Thoracic aorta (tissue), 2 donors: ENCODE measurements at regions not wholly inside any gene's neighbourhood (a gene's known extent, or its start where the extent isn't known, plus 50 kb on each side); places are given as distances from the start of the nearest gene placed in this dataset.
"Not testable (repeated sequence)": the region's sequence is repeated elsewhere in the genome, so short reads cannot be mapped to it uniquely, and the experiment has no call there.

Source experiments
- ATAC-seq: fragments of 150-250 bp; one replicate; pipeline ENCODE4 v1.8.0; 2017; ENCODE audit warnings: low read depth; ENCODE audit not compliant: insufficient number of reproducible peaks, low FRiP score
- DNase-seq: peaks from one replicate; pipeline ENCODE4 v3.0.0-alpha.2; 2020; ENCODE audit warnings: low spot score
- H3K27ac ChIP-seq, 2 donors: fragments of 200-600 bp; sonication (generic); 1 replicate in 1 of 2; 2 replicates in 1 of 2; pipeline ENCODE4 v1.5.1; 2016; ENCODE audit warnings: mild to moderate bottlenecking in 2 of 2, moderate library complexity in 2 of 2
- H3K27me3 ChIP-seq: fragments of 200-600 bp; sonication (generic); replicated peaks from 2 replicates; pipeline ENCODE4 v1.6.0; 2016; ENCODE audit warnings: mild to moderate bottlenecking; ENCODE audit not compliant: insufficient read depth
- H3K36me3 ChIP-seq: fragments of 200-600 bp; sonication (generic); one replicate; pipeline ENCODE4 v1.5.1; 2016
- H3K4me1 ChIP-seq, 2 donors: fragments of 200-600 bp; sonication (generic); 1 replicate in 1 of 2; 2 replicates in 1 of 2; pipeline versions ENCODE4 v1.5.1 to v1.6.0; 2016; ENCODE audit warnings: low read depth in 2 of 2, mild to moderate bottlenecking in 1 of 2; ENCODE audit not compliant: control insufficient read depth in 1 of 2
- H3K4me3 ChIP-seq: fragments of 200-600 bp; sonication (generic); 2 replicates; pipeline ENCODE4 v1.5.1; 2016; ENCODE audit warnings: mild to moderate bottlenecking
- H3K9me3 ChIP-seq: fragments of 200-600 bp; sonication (generic); 2 replicates; pipeline ENCODE4 v1.5.1; 2016
- CTCF ChIP-seq: fragments of 200-600 bp; sonication (generic); IDR thresholded peaks from one replicate; pipeline ENCODE4 v1.5.1; 2019; ENCODE audit warnings: antibody characterized with exemption

- Histone ChIP-seq H3K27me3 (no peaks in the 10 kb centered on the region), H3K36me3 (no peaks in the 10 kb centered on the region), H3K27ac (no peak overlapping the region), H3K4me3 (no peak overlapping the region), H3K4me1 (no peaks in the 10 kb centered on the region), H3K9me3 (no peaks in the 10 kb centered on the region)
- ATAC-seq (no peak), DNase-seq (no peak)
- no peak for TF ChIP-seq CTCF
Measured at GRCh38 chr2:84126530-84126929, 332.6 kb downstream of the SUCLG1 start.

- no peaks in the 10 kb centered on the region for H3K27me3 ChIP-seq
- no peaks in the 10 kb centered on the region for H3K9me3 ChIP-seq
- DNase-seq: no peak
- no peak overlapping the region for H3K4me3 ChIP-seq
- no peaks in the 10 kb centered on the region for H3K4me1 ChIP-seq
- TF ChIP-seq CTCF: no peak
- ATAC-seq: no peak
- no peaks in the 10 kb centered on the region for H3K36me3 ChIP-seq
- H3K27ac ChIP-seq: no peak overlapping the region
Measured at GRCh38 chr2:84126084-84126483, 333.0 kb downstream of the SUCLG1 start.

- DNase-seq (no peak), ATAC-seq (no peak)
- no peak for TF ChIP-seq CTCF
- Histone ChIP-seq H3K27ac (no peak overlapping the region), H3K9me3 (no peaks in the 10 kb centered on the region), H3K4me3 (no peak overlapping the region), H3K36me3 (no peaks in the 10 kb centered on the region), H3K27me3 (no peaks in the 10 kb centered on the region), H3K4me1 (no peaks in the 10 kb centered on the region)
Measured at GRCh38 chr2:84116143-84116542, 342.9 kb downstream of the SUCLG1 start.

GRCh38 chr2:84115173-84115857, 343.8 kb downstream of the SUCLG1 start:
- no peak overlapping the region for H3K27ac ChIP-seq
- no peak overlapping the region for H3K4me3 ChIP-seq
- no peak for ATAC-seq
- no peak for TF ChIP-seq CTCF
- no peaks in the 10 kb centered on the region for H3K9me3 ChIP-seq
- DNase-seq: no peak
- H3K36me3 ChIP-seq: no peaks in the 10 kb centered on the region
- H3K27me3 ChIP-seq: no peaks in the 10 kb centered on the region
- H3K4me1 ChIP-seq: no peaks in the 10 kb centered on the region

GRCh38 chr2:84103816-84104527, 355.1 kb downstream of the SUCLG1 start:
- not testable (repeated sequence) for H3K9me3 ChIP-seq, H3K4me1 ChIP-seq, H3K27ac ChIP-seq, ATAC-seq, DNase-seq, H3K36me3 ChIP-seq, H3K4me3 ChIP-seq, H3K27me3 ChIP-seq
